Spleen (tissue), 11 donors: ENCODE measurements at regions not wholly inside any gene's neighbourhood (a gene's known extent, or its start where the extent isn't known, plus 50 kb on each side); places are given as distances from the start of the nearest gene placed in this dataset.

Source experiments
- DNase-seq: peaks from one replicate; pipeline ENCODE4 v3.0.0-alpha.2; 2020
- H3K27ac ChIP-seq, 8 donors: fragments of 200-600 bp; sonication (generic) in 7 of 8; 1 replicate in 4 of 8; 2 replicates in 4 of 8; pipeline versions ENCODE4 v1.5.0 to v1.8.0; 2016 to 2021; ENCODE audit warnings: inconsistent platforms in 4 of 8, mild to moderate bottlenecking in 4 of 8, moderate library complexity in 1 of 8
- H3K27me3 ChIP-seq, 7 donors: fragments of 200-600 bp; sonication (generic) in 6 of 7; replicated peaks in 1 of 7; 1 replicate in 4 of 7; 2 replicates in 3 of 7; pipeline versions ENCODE4 v1.5.0 to v1.8.0; 2016 to 2021; ENCODE audit warnings: inconsistent platforms in 3 of 7, mild to moderate bottlenecking in 1 of 7
- H3K36me3 ChIP-seq, 6 donors: fragments of 200-600 bp; sonication (generic) in 5 of 6; 1 replicate in 4 of 6; 2 replicates in 2 of 6; pipeline versions ENCODE4 v1.5.0 to v1.8.0; 2016 to 2021; ENCODE audit warnings: inconsistent platforms in 2 of 6
- H3K4me1 ChIP-seq, 6 donors: fragments of 200-600 bp; sonication (generic) in 5 of 6; 1 replicate in 3 of 6; 2 replicates in 3 of 6; pipeline versions ENCODE4 v1.5.0 to v1.8.0; 2016 to 2021; ENCODE audit warnings: inconsistent platforms in 3 of 6
- H3K4me3 ChIP-seq, 8 donors: fragments of 200-600 bp; sonication (generic) in 7 of 8; 1 replicate in 4 of 8; 2 replicates in 4 of 8; pipeline versions ENCODE4 v1.5.0 to v1.8.0; 2016 to 2021; ENCODE audit warnings: inconsistent platforms in 4 of 8, mild to moderate bottlenecking in 4 of 8, moderate library complexity in 2 of 8
- H3K9me3 ChIP-seq, 8 donors: fragments of 200-600 bp; sonication (generic) in 7 of 8; 1 replicate in 4 of 8; 2 replicates in 4 of 8; pipeline versions ENCODE4 v1.5.0 to v1.8.0; 2016 to 2021; ENCODE audit warnings: inconsistent platforms in 4 of 8
- POLR2A ChIP-seq, 3 donors: fragments of 450-650 bp; IDR thresholded peaks; one replicate each; pipeline ENCODE4 v1.5.1; 2017; ENCODE audit warnings: antibody characterized with exemption in 3 of 3, mild to moderate bottlenecking in 1 of 3
- POLR2AphosphoS5 ChIP-seq, 3 donors: sonication (generic); formaldehyde crosslinking; IDR thresholded peaks; one replicate each; pipeline ENCODE4 v1.5.1; 2017; ENCODE audit warnings: antibody characterized with exemption in 3 of 3
- WGBS, 5 donors: extraction: QIAGEN DNeasy Blood & Tissue Kit in 3 of 5; methylation state at CpG; one replicate each; pipeline versions ENCODE4 v1.1.5 to v1.1.7; 2013 to 2018; 5-methylcytosine and 5-hydroxymethylcytosine counted together
- intact Hi-C: fragments of 100-400 bp; cut with DNase I; formaldehyde crosslinking; loops from one replicate; pipeline ENCODE4 v1.15.0; 2023; ENCODE audit warnings: low total_unique reads
- TF ChIP-seq, protein P1 (sequence below), 11 experiments: fragments of 200-600 bp in 7 of 11; fragments of 450-650 bp in 4 of 11; sonication (generic) in 4 of 11; IDR thresholded peaks in 8 of 11; conservative IDR thresholded peaks in 3 of 11; 1 replicate in 7 of 11; 2 replicates in 4 of 11; pipeline versions ENCODE4 v1.4.0 to v1.8.0; 2016 to 2021; ENCODE audit warnings: antibody characterized with exemption in 11 of 11, inconsistent platforms in 4 of 11, mild to moderate bottlenecking in 1 of 11
- donor health status: healthy with polysubstance abuse.
- donor health status: DM: no; HTN: no; CAD: no; lungs with moderate emphysema.
- donor health status: DM: no; HTN: no; CAD: no.
- donor health status: Bipolar disorder and iron deficiency.
- donor health status: healthy.
- donor health status: DM: no; HTN: no; CAD: no.
- donor health status: DM: yes; HTN: yes; CAD: no.

DNA sequence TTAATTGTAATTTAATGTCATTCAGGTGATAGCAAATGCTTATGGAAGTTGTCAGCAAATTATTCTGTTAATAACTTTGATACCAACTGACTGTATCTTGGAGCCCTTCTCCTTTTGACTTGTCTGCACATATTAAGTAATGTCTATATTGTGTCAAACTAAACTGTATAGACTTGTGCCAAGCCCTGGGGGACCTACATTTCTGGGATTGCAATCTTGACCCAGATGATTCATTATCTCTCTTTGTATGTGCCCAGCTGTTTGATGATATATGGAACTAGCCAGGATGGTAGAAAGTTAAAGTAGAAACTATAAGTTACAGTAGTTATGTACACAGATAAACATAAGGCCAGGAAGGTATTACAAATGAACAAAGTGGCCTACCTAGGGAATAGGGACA is 402.8 kb upstream of the RARB start:
- TF ChIP-seq POLR2AphosphoS5 (IDR thresholded peaks at IDR 0.05), result no peak
- no peak for TF ChIP-seq POLR2A (IDR thresholded peaks at IDR 0.05)
- TF ChIP-seq, protein P1, sequence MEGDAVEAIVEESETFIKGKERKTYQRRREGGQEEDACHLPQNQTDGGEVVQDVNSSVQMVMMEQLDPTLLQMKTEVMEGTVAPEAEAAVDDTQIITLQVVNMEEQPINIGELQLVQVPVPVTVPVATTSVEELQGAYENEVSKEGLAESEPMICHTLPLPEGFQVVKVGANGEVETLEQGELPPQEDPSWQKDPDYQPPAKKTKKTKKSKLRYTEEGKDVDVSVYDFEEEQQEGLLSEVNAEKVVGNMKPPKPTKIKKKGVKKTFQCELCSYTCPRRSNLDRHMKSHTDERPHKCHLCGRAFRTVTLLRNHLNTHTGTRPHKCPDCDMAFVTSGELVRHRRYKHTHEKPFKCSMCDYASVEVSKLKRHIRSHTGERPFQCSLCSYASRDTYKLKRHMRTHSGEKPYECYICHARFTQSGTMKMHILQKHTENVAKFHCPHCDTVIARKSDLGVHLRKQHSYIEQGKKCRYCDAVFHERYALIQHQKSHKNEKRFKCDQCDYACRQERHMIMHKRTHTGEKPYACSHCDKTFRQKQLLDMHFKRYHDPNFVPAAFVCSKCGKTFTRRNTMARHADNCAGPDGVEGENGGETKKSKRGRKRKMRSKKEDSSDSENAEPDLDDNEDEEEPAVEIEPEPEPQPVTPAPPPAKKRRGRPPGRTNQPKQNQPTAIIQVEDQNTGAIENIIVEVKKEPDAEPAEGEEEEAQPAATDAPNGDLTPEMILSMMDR (IDR thresholded peaks at IDR 0.05 in 8 of 11, conservative IDR thresholded peaks at IDR 0.05 in 3 of 11), result no peak
- no peaks in the 10 kb centered on the region for H3K9me3 ChIP-seq
- H3K36me3 ChIP-seq, result no peaks in the 10 kb centered on the region
- no peak for DNase-seq
- H3K27ac ChIP-seq, result no peak overlapping the region
- H3K4me3 ChIP-seq, result no peak overlapping the region
- no peaks in the 10 kb centered on the region for H3K27me3 ChIP-seq
- H3K4me1 ChIP-seq, result no peaks in the 10 kb centered on the region
- intact Hi-C loops, result loop anchor here (10.0 kb wide), 1 partner anchor 250 kb away; no protein-coding TSS in a partner anchor

DNA sequence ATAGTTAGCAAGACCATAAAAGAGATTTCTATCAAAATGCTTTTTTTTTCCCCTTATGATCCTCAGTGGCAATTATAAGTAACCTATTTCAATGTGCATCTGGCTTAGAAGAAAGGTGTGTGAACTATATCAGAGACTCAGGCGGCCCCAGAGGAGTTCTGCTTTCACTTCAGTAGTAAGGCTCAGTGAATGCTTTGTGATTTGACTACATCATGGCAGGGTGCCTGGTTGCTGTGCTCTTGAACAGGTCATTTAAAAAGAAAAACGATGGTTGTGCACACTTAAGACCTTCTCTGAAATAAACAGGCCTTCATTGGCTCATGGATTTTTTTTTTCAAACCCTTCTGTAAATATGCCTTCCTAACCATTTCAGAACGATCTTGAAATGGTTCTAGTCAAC is 400.4 kb upstream of the RARB start:
- H3K36me3 ChIP-seq, result no peaks in the 10 kb centered on the region
- no peaks in the 10 kb centered on the region for H3K27me3 ChIP-seq
- intact Hi-C loops, result loop anchor here (10.0 kb wide), 1 partner anchor 253 kb away; no protein-coding TSS in a partner anchor
- H3K4me1 ChIP-seq, result no peaks in the 10 kb centered on the region
- TF ChIP-seq POLR2AphosphoS5 (IDR thresholded peaks at IDR 0.05), result no peak
- TF ChIP-seq POLR2A (IDR thresholded peaks at IDR 0.05), result no peak
- TF ChIP-seq, protein P1 (IDR thresholded peaks at IDR 0.05 in 8 of 11, conservative IDR thresholded peaks at IDR 0.05 in 3 of 11), result no peak
- no peak overlapping the region for H3K27ac ChIP-seq
- DNase-seq, result no peak
- H3K4me3 ChIP-seq, result no peak overlapping the region
- H3K9me3 ChIP-seq, result no peaks in the 10 kb centered on the region
- WGBS, 5 donors, result 48 to 77% (median 61%) methylated on average over 3 of the region's 3 CpGs

DNA sequence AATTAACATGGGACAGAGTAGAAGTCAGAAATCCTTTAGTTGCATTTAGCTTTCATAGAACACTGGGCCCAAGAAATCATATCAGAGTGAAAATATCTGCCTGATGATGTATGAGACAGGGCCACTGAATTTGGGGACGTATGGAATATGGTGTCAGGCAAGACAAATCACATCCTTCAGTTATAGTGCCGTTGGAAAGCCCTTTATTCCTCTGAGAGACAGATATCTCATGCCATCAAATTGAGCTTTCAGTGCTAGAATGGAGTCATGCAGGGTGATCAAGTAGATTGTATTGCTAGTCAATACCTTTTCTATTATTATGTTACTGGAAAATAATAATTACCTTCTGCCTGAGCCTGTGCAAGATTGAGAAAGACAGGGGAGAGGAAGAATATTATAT is 398.2 kb upstream of the RARB start:
- intact Hi-C loops, result loop anchor here (10.0 kb wide), 1 partner anchor 255 kb away; no protein-coding TSS in a partner anchor
- no peak for TF ChIP-seq POLR2AphosphoS5 (IDR thresholded peaks at IDR 0.05)
- Histone ChIP-seq H3K27ac (no peak overlapping the region), H3K9me3 (no peaks in the 10 kb centered on the region), H3K27me3 (no peaks in the 10 kb centered on the region), H3K36me3 (no peaks in the 10 kb centered on the region), H3K4me3 (no peak overlapping the region), H3K4me1 (peaks cover 0 to 3% (median 0%) of the 10 kb centered on the region in 6 donors)
- DNase-seq, result no peak
- 32 to 84% (median 55%) methylated on average over 2 of the region's 2 CpGs for WGBS, 5 donors

DNA sequence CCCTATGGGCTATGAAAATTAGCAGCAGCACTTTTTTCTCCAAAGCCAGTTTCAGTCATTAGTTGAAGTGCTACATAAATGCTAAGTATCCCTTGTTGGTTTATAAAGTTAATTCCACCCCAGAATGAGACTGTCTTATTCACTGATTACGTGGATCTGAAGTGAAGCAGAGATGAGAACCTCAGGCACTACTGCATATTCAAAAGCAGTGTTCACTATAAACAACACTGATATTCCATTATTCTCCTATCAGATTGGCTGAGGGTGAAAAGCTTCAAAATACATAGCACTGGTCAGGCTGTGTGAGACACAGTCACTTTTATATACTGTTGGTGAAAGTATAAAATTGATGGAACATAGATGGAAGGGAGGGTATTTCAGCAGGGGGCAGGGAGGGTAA is 395.7 kb upstream of the RARB start:
- no peak for DNase-seq
- H3K9me3 ChIP-seq, result no peaks in the 10 kb centered on the region
- no peak for TF ChIP-seq POLR2AphosphoS5 (IDR thresholded peaks at IDR 0.05)
- TF ChIP-seq, protein P1 (IDR thresholded peaks at IDR 0.05 in 8 of 11, conservative IDR thresholded peaks at IDR 0.05 in 3 of 11), result no peak
- no peak for TF ChIP-seq POLR2A (IDR thresholded peaks at IDR 0.05)
- H3K36me3 ChIP-seq, result no peaks in the 10 kb centered on the region
- intact Hi-C loops, result no loop called here
- no peak overlapping the region for H3K27ac ChIP-seq
- H3K4me1 ChIP-seq, result peaks cover 0 to 3% (median 0%) of the 10 kb centered on the region in 6 donors
- no peak overlapping the region for H3K4me3 ChIP-seq
- H3K27me3 ChIP-seq, result no peaks in the 10 kb centered on the region
- WGBS, 5 donors, result 71 to 93% (median 79%) methylated on average over 1 of the region's 1 CpG
